ENCODE measurements at regions not wholly inside any gene's neighbourhood (a gene's known extent, or its start where the extent isn't known, plus 50 kb on each side); places are given as distances from the start of the nearest gene placed in this dataset.
"Not testable (repeated sequence)": the region's sequence is repeated elsewhere in the genome, so short reads cannot be mapped to it uniquely, and the experiment has no call there.

GRCh38 chr10:21285742-21286331 lies 239.6 kb downstream of the SKIDA1 start:
- DNase-seq, result no peak

- DNase-seq, result no peak
Observed at GRCh38 chr10:21285207-21285606, 240.3 kb downstream of the SKIDA1 start.

- no peak for DNase-seq
Observed at GRCh38 chr10:21284301-21284700, 241.2 kb downstream of the SKIDA1 start.

GRCh38 chr10:21283053-21283452 lies 242.4 kb downstream of the SKIDA1 start:
- DNase-seq, result not testable (repeated sequence)

- DNase-seq, result no peak
Observed at GRCh38 chr10:21281765-21282484, 243.6 kb downstream of the SKIDA1 start.

GRCh38 chr10:21280971-21281572 lies 244.4 kb downstream of the SKIDA1 start:
- no peak for DNase-seq

- DNase-seq, result no peak
Observed at GRCh38 chr10:21280037-21280436, 245.4 kb downstream of the SKIDA1 start.

GRCh38 chr10:21279217-21279575 lies 246.3 kb downstream of the SKIDA1 start:
- no peak for DNase-seq

GRCh38 chr10:21278491-21279216 lies 246.8 kb downstream of the SKIDA1 start:
- DNase-seq, result no peak

GRCh38 chr10:21273400-21273968 lies 252.0 kb downstream of the SKIDA1 start:
- DNase-seq, result no peak

- no peak for DNase-seq
Observed at GRCh38 chr10:21272643-21273399, 252.7 kb downstream of the SKIDA1 start.

GRCh38 chr10:21270976-21271375 lies 254.5 kb downstream of the SKIDA1 start:
- no peak for DNase-seq

GRCh38 chr10:21269289-21269688 lies 256.2 kb downstream of the SKIDA1 start:
- no peak for DNase-seq

- DNase-seq, result no peak
Observed at GRCh38 chr10:21265622-21266021, 259.9 kb downstream of the SKIDA1 start.

GRCh38 chr10:21264271-21264670 lies 261.2 kb downstream of the SKIDA1 start:
- DNase-seq, result no peak

- no peak for DNase-seq
Observed at GRCh38 chr10:21263839-21264238, 261.6 kb downstream of the SKIDA1 start.

- no peak for DNase-seq
Observed at GRCh38 chr10:21263263-21263803, 262.1 kb downstream of the SKIDA1 start.

GRCh38 chr10:21261842-21262294 lies 263.6 kb downstream of the SKIDA1 start:
- no peak for DNase-seq

- DNase-seq, result no peak
Observed at GRCh38 chr10:21260506-21261149, 264.9 kb downstream of the SKIDA1 start.

- no peak for DNase-seq
Observed at GRCh38 chr10:21260066-21260465, 265.4 kb downstream of the SKIDA1 start.

GRCh38 chr10:21257919-21258318 lies 267.6 kb downstream of the SKIDA1 start:
- no peak for DNase-seq

GRCh38 chr10:21257191-21257590 lies 268.3 kb downstream of the SKIDA1 start:
- DNase-seq, result no peak
